HUES6 (cell line): ENCODE measurements at regions not wholly inside any gene's neighbourhood (a gene's known extent, or its start where the extent isn't known, plus 50 kb on each side); places are given as distances from the start of the nearest gene placed in this dataset.

Experiments used
- H3K27ac ChIP-seq: 2 replicates; pipeline ENCODE4 v1.7.0; 2013; ENCODE audit warnings: low read depth, mild to moderate bottlenecking, low read length, inconsistent platforms
- H3K27me3 ChIP-seq: 2 replicates; pipeline ENCODE4 v1.6.1; 2013; ENCODE audit warnings: low read length; ENCODE audit not compliant: control insufficient read depth, insufficient read depth
- H3K36me3 ChIP-seq: 2 replicates; pipeline ENCODE4 v1.6.1; 2013; ENCODE audit warnings: low read length; ENCODE audit not compliant: control insufficient read depth, insufficient read depth
- H3K4me1 ChIP-seq: 2 replicates; pipeline ENCODE4 v1.6.1; 2013; ENCODE audit warnings: low read length; ENCODE audit not compliant: control insufficient read depth, insufficient read depth
- H3K4me3 ChIP-seq: 2 replicates; pipeline ENCODE4 v1.5.1; 2013; ENCODE audit warnings: low read depth, low read length
- H3K9ac ChIP-seq: one replicate; pipeline ENCODE4 v1.6.1; 2013; ENCODE audit warnings: mild to moderate bottlenecking, low read length
- H3K9me3 ChIP-seq: 2 replicates; pipeline ENCODE4 v1.6.1; 2013; ENCODE audit warnings: low read depth, low read length; ENCODE audit not compliant: control insufficient read depth, insufficient read depth

- Histone ChIP-seq H3K9ac (no peak overlapping the region), H3K4me3 (no peak overlapping the region), H3K27me3 (no peaks in the 10 kb centered on the region), H3K36me3 (no peaks in the 10 kb centered on the region), H3K27ac (no peak overlapping the region), H3K4me1 (no peaks in the 10 kb centered on the region), H3K9me3 (no peaks in the 10 kb centered on the region)
These were observed 416.9 kb downstream of the PTPRU start for GRCh38 chr1:29653034-29653810.

GRCh38 chr1:29651684-29652665 lies 415.7 kb downstream of the PTPRU start:
- Histone ChIP-seq H3K27me3 (no peaks in the 10 kb centered on the region), H3K9ac (no peak overlapping the region), H3K36me3 (no peaks in the 10 kb centered on the region), H3K4me1 (no peaks in the 10 kb centered on the region), H3K27ac (no peak overlapping the region), H3K4me3 (no peak overlapping the region), H3K9me3 (no peaks in the 10 kb centered on the region)

GRCh38 chr1:29651246-29651645 lies 414.9 kb downstream of the PTPRU start:
- H3K27me3 ChIP-seq: no peaks in the 10 kb centered on the region
- no peaks in the 10 kb centered on the region for H3K9me3 ChIP-seq
- no peak overlapping the region for H3K9ac ChIP-seq
- no peak overlapping the region for H3K27ac ChIP-seq
- no peaks in the 10 kb centered on the region for H3K4me1 ChIP-seq
- no peaks in the 10 kb centered on the region for H3K36me3 ChIP-seq
- no peak overlapping the region for H3K4me3 ChIP-seq

- Histone ChIP-seq H3K36me3 (no peaks in the 10 kb centered on the region), H3K27me3 (no peaks in the 10 kb centered on the region), H3K27ac (no peak overlapping the region), H3K4me1 (peaks cover 2% of the 10 kb centered on the region; the same call in 1 of the 2 replicates), H3K9ac (no peak overlapping the region), H3K4me3 (no peak overlapping the region), H3K9me3 (no peaks in the 10 kb centered on the region)
These were observed 414.2 kb downstream of the PTPRU start for GRCh38 chr1:29650476-29650875.

- no peaks in the 10 kb centered on the region for H3K36me3 ChIP-seq
- H3K4me3 ChIP-seq: no peak overlapping the region
- no peaks in the 10 kb centered on the region for H3K27me3 ChIP-seq
- H3K27ac ChIP-seq: no peak overlapping the region
- H3K4me1 ChIP-seq: peaks cover 7% of the 10 kb centered on the region; the same call in 1 of the 2 replicates
- H3K9me3 ChIP-seq: no peaks in the 10 kb centered on the region
- no peak overlapping the region for H3K9ac ChIP-seq
These were observed 413.7 kb downstream of the PTPRU start for GRCh38 chr1:29650041-29650400.

GRCh38 chr1:29649189-29650040 lies 413.1 kb downstream of the PTPRU start:
- H3K27ac ChIP-seq: no peak overlapping the region
- H3K4me1 ChIP-seq: peaks cover 8% of the 10 kb centered on the region; the same call in 1 of the 2 replicates
- no peak overlapping the region for H3K4me3 ChIP-seq
- H3K9me3 ChIP-seq: no peaks in the 10 kb centered on the region
- no peaks in the 10 kb centered on the region for H3K36me3 ChIP-seq
- H3K9ac ChIP-seq: no peak overlapping the region
- no peaks in the 10 kb centered on the region for H3K27me3 ChIP-seq

- Histone ChIP-seq H3K4me1 (peaks cover 8% of the 10 kb centered on the region; the same call in 1 of the 2 replicates), H3K36me3 (no peaks in the 10 kb centered on the region)
These were observed 412.5 kb downstream of the PTPRU start for GRCh38 chr1:29648798-29649188.

DNA sequence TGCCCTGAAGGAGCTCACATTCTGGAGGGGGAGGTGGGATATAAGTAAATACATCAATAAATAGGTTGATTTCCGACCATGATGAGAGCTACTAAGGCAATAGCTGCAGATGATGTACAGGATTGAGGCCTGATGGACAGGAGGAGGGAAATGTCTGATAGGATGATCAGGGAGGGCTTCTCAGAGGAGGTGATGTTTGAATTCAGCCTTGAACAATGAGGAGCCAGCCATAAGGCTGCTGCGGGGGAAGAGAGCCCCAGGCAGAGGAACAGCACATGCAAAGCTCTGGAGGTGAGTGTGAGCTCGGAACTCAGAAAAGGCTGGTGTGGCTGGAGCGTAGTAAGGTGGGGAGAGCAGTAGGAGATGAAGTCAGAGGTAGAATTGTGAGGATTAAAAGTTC lies 411.7 kb downstream of the PTPRU start:
- Histone ChIP-seq H3K9me3 (no peaks in the 10 kb centered on the region), H3K27ac (no peak overlapping the region), H3K36me3 (no peaks in the 10 kb centered on the region), H3K4me3 (no peak overlapping the region), H3K4me1 (peaks cover 8% of the 10 kb centered on the region; the same call in 1 of the 2 replicates), H3K27me3 (no peaks in the 10 kb centered on the region), H3K9ac (no peak overlapping the region)

More at GRCh38 chr1:29648798-29649188, 412.5 kb downstream of the PTPRU start:
- no peak overlapping the region for H3K27ac ChIP-seq
- no peak overlapping the region for H3K4me3 ChIP-seq
- no peaks in the 10 kb centered on the region for H3K9me3 ChIP-seq
- no peak overlapping the region for H3K9ac ChIP-seq
- H3K27me3 ChIP-seq: no peaks in the 10 kb centered on the region

GRCh38 chr1:29647581-29647980 lies 411.3 kb downstream of the PTPRU start:
- Histone ChIP-seq H3K9ac (no peak overlapping the region), H3K4me1 (peaks cover 8% of the 10 kb centered on the region; the same call in 1 of the 2 replicates), H3K27me3 (no peaks in the 10 kb centered on the region), H3K27ac (no peak overlapping the region), H3K36me3 (no peaks in the 10 kb centered on the region), H3K9me3 (no peaks in the 10 kb centered on the region), H3K4me3 (no peak overlapping the region)

GRCh38 chr1:29646161-29646775 lies 409.9 kb downstream of the PTPRU start:
- peaks cover 8% of the 10 kb centered on the region; the same call in 1 of the 2 replicates for H3K4me1 ChIP-seq
- H3K27me3 ChIP-seq: no peaks in the 10 kb centered on the region
- no peak overlapping the region for H3K27ac ChIP-seq
- no peak overlapping the region for H3K9ac ChIP-seq
- no peaks in the 10 kb centered on the region for H3K36me3 ChIP-seq
- no peak overlapping the region for H3K4me3 ChIP-seq
- no peaks in the 10 kb centered on the region for H3K9me3 ChIP-seq
